Breast epithelium (tissue), 3 donors: ENCODE measurements at regions not wholly inside any gene's neighbourhood (a gene's known extent, or its start where the extent isn't known, plus 50 kb on each side); places are given as distances from the start of the nearest gene placed in this dataset.

Experiments used
- POLR2A ChIP-seq: fragments of 450-650 bp; IDR thresholded peaks from one replicate; pipeline ENCODE4 v1.6.1; 2016; ENCODE audit warnings: antibody characterized with exemption, mild to moderate bottlenecking, moderate library complexity
- POLR2AphosphoS5 ChIP-seq, 3 donors: sonication (generic); formaldehyde crosslinking; IDR thresholded peaks; one replicate each; pipeline ENCODE4 v1.6.1; 2017; ENCODE audit warnings: antibody characterized with exemption in 3 of 3
- TF ChIP-seq, protein P1 (sequence below), 3 donors: fragments of 450-650 bp; IDR thresholded peaks; one replicate each; pipeline ENCODE4 v1.5.1; 2016 to 2017; ENCODE audit warnings: antibody characterized with exemption in 3 of 3, mild to moderate bottlenecking in 3 of 3, moderate library complexity in 3 of 3

DNA sequence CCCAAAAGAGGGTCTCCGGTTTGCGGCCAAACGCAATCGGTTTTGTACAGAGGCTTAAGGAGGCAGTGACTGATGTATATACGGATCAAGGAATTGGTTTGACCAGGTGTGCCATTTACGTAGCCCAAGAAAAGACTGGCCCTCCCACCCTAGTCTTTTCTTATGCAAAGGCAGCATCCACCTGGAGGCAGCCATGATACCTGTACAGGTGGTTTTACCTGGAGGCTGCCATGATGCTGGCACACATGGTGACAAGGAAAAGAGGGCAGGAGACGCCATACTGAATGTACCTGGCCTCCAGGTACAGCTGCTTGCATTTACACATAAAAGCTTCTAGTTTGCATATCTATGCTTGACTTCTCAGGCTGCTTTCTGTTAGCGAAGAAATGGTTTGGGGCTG, 917.7 kb upstream of the INTU start:
- TF ChIP-seq, protein P1, sequence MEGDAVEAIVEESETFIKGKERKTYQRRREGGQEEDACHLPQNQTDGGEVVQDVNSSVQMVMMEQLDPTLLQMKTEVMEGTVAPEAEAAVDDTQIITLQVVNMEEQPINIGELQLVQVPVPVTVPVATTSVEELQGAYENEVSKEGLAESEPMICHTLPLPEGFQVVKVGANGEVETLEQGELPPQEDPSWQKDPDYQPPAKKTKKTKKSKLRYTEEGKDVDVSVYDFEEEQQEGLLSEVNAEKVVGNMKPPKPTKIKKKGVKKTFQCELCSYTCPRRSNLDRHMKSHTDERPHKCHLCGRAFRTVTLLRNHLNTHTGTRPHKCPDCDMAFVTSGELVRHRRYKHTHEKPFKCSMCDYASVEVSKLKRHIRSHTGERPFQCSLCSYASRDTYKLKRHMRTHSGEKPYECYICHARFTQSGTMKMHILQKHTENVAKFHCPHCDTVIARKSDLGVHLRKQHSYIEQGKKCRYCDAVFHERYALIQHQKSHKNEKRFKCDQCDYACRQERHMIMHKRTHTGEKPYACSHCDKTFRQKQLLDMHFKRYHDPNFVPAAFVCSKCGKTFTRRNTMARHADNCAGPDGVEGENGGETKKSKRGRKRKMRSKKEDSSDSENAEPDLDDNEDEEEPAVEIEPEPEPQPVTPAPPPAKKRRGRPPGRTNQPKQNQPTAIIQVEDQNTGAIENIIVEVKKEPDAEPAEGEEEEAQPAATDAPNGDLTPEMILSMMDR (IDR thresholded peaks at IDR 0.05), result no peak
- TF ChIP-seq POLR2A (no peak), POLR2AphosphoS5 (IDR thresholded peaks at IDR 0.05) (no peak)
